ENCODE measurements at regions not wholly inside any gene's neighbourhood (a gene's known extent, or its start where the extent isn't known, plus 50 kb on each side); places are given as distances from the start of the nearest gene placed in this dataset.

- no peak for TF ChIP-seq CTCF (IDR thresholded peaks at IDR 0.05)
- no peak for TF ChIP-seq POLR2A (IDR thresholded peaks at IDR 0.05)
These were observed 142.0 kb upstream of the NUDT6 start for GRCh38 chr4:123064390-123064789.
